ENCODE measurements at regions not wholly inside any gene's neighbourhood (a gene's known extent, or its start where the extent isn't known, plus 50 kb on each side); places are given as distances from the start of the nearest gene placed in this dataset.
A peak's percentile ranks its signal among the peaks of the same experiment; 100 is the strongest.

- Histone ChIP-seq H3K4me2 (ENCODE audit: low read depth, low read length) (no peak overlapping the region), H3K4me1 (ENCODE audit: control insufficient read depth, insufficient read depth, low read length) (peaks cover 5% of the 10 kb centered on the region), H2BK120ac (ENCODE audit: low read depth, low read length) (no peak overlapping the region), H2AFZ (replicated peaks; ENCODE audit: low read length, poor library complexity) (no peak overlapping the region), H3K9me1 (ENCODE audit: insufficient read depth, low read length) (no peaks in the 10 kb centered on the region), H3K56ac (ENCODE audit: extremely low read depth, insufficient read depth, low read length) (no peak overlapping the region), H3K9ac (ENCODE audit: low read depth, low read length) (no peak overlapping the region), H3K27me3 (ENCODE audit: control insufficient read depth, insufficient read depth, low read length) (no peaks in the 10 kb centered on the region), H3K18ac (ENCODE audit: low read depth, low read length) (no peak overlapping the region), H3K36me3 (ENCODE audit: control insufficient read depth, insufficient read depth, low read length) (no peaks in the 10 kb centered on the region), H4K91ac (ENCODE audit: insufficient read depth, low read depth, low read length) (no peak overlapping the region), H3K27ac (ENCODE audit: insufficient read depth, low read length) (no peak overlapping the region), H2BK20ac (ENCODE audit: low read depth, low read length) (no peak overlapping the region), H3K14ac (replicated peaks; ENCODE audit: low read depth, low read length) (no peak overlapping the region), H4K8ac (ENCODE audit: low read depth in 2 of 2, low read length in 2 of 2) (no peak overlapping the region), H2AK5ac (ENCODE audit: low read depth, low read length) (no peak overlapping the region), H3K79me1 (ENCODE audit: low read depth in 1 of 2, low read length in 2 of 2) (no peaks in the 10 kb centered on the region), H2BK5ac (ENCODE audit: low read depth, low read length, poor library complexity, severe bottlenecking) (no peak overlapping the region), H3K23ac (ENCODE audit: low read depth, low read length) (peak overlapping the region; percentile 20; the same call in 1 of the 2 replicates), H3K9me3 (ENCODE audit: control insufficient read depth, insufficient read depth, low read length) (peaks cover 2% of the 10 kb centered on the region; the same call in 1 of the 2 replicates), H4K5ac (ENCODE audit: low read depth, low read length) (no peak overlapping the region), H3K4ac (ENCODE audit: low read depth, low read length) (no peak overlapping the region), H4K20me1 (ENCODE audit: insufficient read depth, low read length) (no peaks in the 10 kb centered on the region), H2AK9ac (replicated peaks; ENCODE audit: low read depth, low read length, poor library complexity) (no peak overlapping the region), H2BK15ac (ENCODE audit: low read depth, low read length) (no peak overlapping the region), H3K4me3 (ENCODE audit: insufficient read depth, low read depth, low read length) (no peak overlapping the region)
- BruUV-seq (replicated peaks) = no TSS peak
- ATAC-seq (ENCODE audit: low read depth) = no peak
- no CpG with 5 or more reads among the region's 2 CpGs for WGBS, 2 experiments (ENCODE audit: extremely low coverage in 2 of 2, insufficient read length in 1 of 2)
- in situ Hi-C loops (cut with MboI; ENCODE audit: low sequenced_read_pairs) = loop anchor here (10.0 kb wide), 1 partner anchor 236 kb away; no protein-coding TSS in a partner anchor
- intact Hi-C loops (cut with micrococcal nuclease) = no loop called here
- dilution Hi-C loops (cut with HindIII; ENCODE audit: low sequenced_read_pairs, unreplicated experiment) = no loop called here
- TF ChIP-seq ELK1 (IDR thresholded peaks at IDR 0.05; ENCODE audit: borderline replicate concordance, low read depth, low read length) (no peak), USF2 (IDR thresholded peaks at IDR 0.05; ENCODE audit: low read depth, low read length) (no peak), RFX5 (IDR thresholded peaks at IDR 0.05; ENCODE audit: low read depth, low read length) (no peak), CHD1 (IDR thresholded peaks at IDR 0.05; ENCODE audit: low read depth, low read length) (no peak), MXI1 (IDR thresholded peaks at IDR 0.05; ENCODE audit: borderline replicate concordance, low read depth, low read length) (no peak), CEBPB (IDR thresholded peaks at IDR 0.05; ENCODE audit: low read depth, low read length) (no peak), NFE2L2 (IDR thresholded peaks at IDR 0.05; ENCODE audit: low read depth, low read length) (no peak), MAZ (IDR thresholded peaks at IDR 0.05; ENCODE audit: borderline replicate concordance, low read depth, low read length) (no peak), POLR2A (IDR thresholded peaks at IDR 0.05; ENCODE audit: low read depth, low read length) (no peak), MAFK (IDR thresholded peaks at IDR 0.05; ENCODE audit: low read depth, low read length) (no peak), SMC3 (IDR thresholded peaks at IDR 0.05; ENCODE audit: low read depth, low read length) (no peak), RCOR1 (IDR thresholded peaks at IDR 0.05; ENCODE audit: insufficient replicate concordance, low read length) (no peak), FOS (IDR thresholded peaks at IDR 0.05; ENCODE audit: low read depth, low read length) (no peak), BHLHE40 (IDR thresholded peaks at IDR 0.05; ENCODE audit: low read depth, low read length) (no peak), RAD21 (IDR thresholded peaks at IDR 0.05; ENCODE audit: low read length) (no peak)
- TF ChIP-seq, protein P1, sequence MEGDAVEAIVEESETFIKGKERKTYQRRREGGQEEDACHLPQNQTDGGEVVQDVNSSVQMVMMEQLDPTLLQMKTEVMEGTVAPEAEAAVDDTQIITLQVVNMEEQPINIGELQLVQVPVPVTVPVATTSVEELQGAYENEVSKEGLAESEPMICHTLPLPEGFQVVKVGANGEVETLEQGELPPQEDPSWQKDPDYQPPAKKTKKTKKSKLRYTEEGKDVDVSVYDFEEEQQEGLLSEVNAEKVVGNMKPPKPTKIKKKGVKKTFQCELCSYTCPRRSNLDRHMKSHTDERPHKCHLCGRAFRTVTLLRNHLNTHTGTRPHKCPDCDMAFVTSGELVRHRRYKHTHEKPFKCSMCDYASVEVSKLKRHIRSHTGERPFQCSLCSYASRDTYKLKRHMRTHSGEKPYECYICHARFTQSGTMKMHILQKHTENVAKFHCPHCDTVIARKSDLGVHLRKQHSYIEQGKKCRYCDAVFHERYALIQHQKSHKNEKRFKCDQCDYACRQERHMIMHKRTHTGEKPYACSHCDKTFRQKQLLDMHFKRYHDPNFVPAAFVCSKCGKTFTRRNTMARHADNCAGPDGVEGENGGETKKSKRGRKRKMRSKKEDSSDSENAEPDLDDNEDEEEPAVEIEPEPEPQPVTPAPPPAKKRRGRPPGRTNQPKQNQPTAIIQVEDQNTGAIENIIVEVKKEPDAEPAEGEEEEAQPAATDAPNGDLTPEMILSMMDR (conservative IDR thresholded peaks at IDR 0.05; ENCODE audit: low read depth, low read length) = no peak
- no peak for DNase-seq
- ChIA-PET CTCF (interaction anchor here (0.6 to 1.1 kb wide), 2 partner anchors 196 to 208 kb away, joined by 3 read pairs; no protein-coding TSS in a partner anchor), POLR2A (ENCODE audit: unreplicated experiment) (no interaction called here)
Observed at GRCh38 chr2:55768991-55769390, 75.3 kb upstream of the PNPT1 start.

Measured in IMR-90 (cell line).